DOHH2 (cell line): ENCODE measurements at regions not wholly inside any gene's neighbourhood (a gene's known extent, or its start where the extent isn't known, plus 50 kb on each side); places are given as distances from the start of the nearest gene placed in this dataset.

Experiments used
- H3F3A ChIP-seq: fragments of 200-600 bp; sonication (generic), shearing (Covaris generic); 2 replicates; pipeline ENCODE4 v1.6.0; 2016; ENCODE audit warnings: antibody characterized with exemption, mild to moderate bottlenecking; ENCODE audit not compliant: control insufficient read depth, insufficient read depth
- H3K27ac ChIP-seq: fragments of 200-600 bp; sonication (generic); 2 replicates; pipeline ENCODE4 v1.5.1; 2014; ENCODE audit warnings: low read depth, mild to moderate bottlenecking, low read length, moderate library complexity
- H3K27me3 ChIP-seq: fragments of 200-600 bp; sonication (generic); 2 replicates; pipeline ENCODE4 v1.6.1; 2014; ENCODE audit warnings: mild to moderate bottlenecking, low read length, mixed read lengths; ENCODE audit not compliant: control insufficient read depth
- H3K36me3 ChIP-seq: fragments of 200-600 bp; sonication (generic); 2 replicates; pipeline ENCODE4 v1.6.1; 2014; ENCODE audit warnings: mild to moderate bottlenecking, low read length, moderate library complexity, mixed read lengths; ENCODE audit not compliant: control insufficient read depth
- H3K4me1 ChIP-seq: fragments of 200-600 bp; sonication (generic); 2 replicates; pipeline ENCODE4 v1.6.1; 2014; ENCODE audit warnings: mild to moderate bottlenecking, low read length, mixed read lengths; ENCODE audit not compliant: control insufficient read depth
- H3K4me2 ChIP-seq: fragments of 200-600 bp; sonication (generic); 2 replicates; pipeline ENCODE4 v1.6.0; 2014; ENCODE audit warnings: mild to moderate bottlenecking, low read length, moderate library complexity
- H3K4me3 ChIP-seq: fragments of 200-600 bp; sonication (generic); 2 replicates; pipeline ENCODE4 v1.5.1; 2014; ENCODE audit warnings: mild to moderate bottlenecking, low read length, mixed read lengths
- H3K79me2 ChIP-seq: fragments of 200-600 bp; sonication (generic); 2 replicates; pipeline ENCODE4 v1.6.1; 2014; ENCODE audit warnings: mild to moderate bottlenecking, low read length, mixed read lengths; ENCODE audit not compliant: control insufficient read depth
- H3K9me2 ChIP-seq: fragments of 200-600 bp; sonication (generic); replicated peaks from 2 replicates; pipeline ENCODE4 v1.6.1; 2014; ENCODE audit warnings: mild to moderate bottlenecking, low read length, mixed read lengths; ENCODE audit not compliant: control insufficient read depth
- H3K9me3 ChIP-seq: fragments of 200-600 bp; sonication (generic); 2 replicates; pipeline ENCODE4 v1.6.1; 2014; ENCODE audit warnings: antibody characterized with exemption, low read length, mixed read lengths; ENCODE audit not compliant: control insufficient read depth, insufficient read depth
- H4K20me1 ChIP-seq: fragments of 200-600 bp; sonication (generic); 2 replicates; pipeline ENCODE4 v1.6.0; 2014; ENCODE audit warnings: low read depth, mild to moderate bottlenecking, antibody characterized with exemption, low read length, moderate library complexity; ENCODE audit not compliant: control insufficient read depth, insufficient read depth
- EZH2phosphoT487 ChIP-seq: fragments of 200-600 bp; sonication (generic); IDR thresholded peaks from 2 replicates; pipeline ENCODE4 v1.6.1; 2017; ENCODE audit warnings: borderline replicate concordance, mild to moderate bottlenecking, antibody characterized with exemption, low read length, moderate library complexity, mixed read lengths
- TF ChIP-seq, protein P1 (sequence below): fragments of 200-600 bp; sonication (generic); IDR thresholded peaks from one replicate; pipeline ENCODE4 v1.5.1; 2014; ENCODE audit warnings: antibody characterized with exemption, mild to moderate bottlenecking, low read depth, low read length; ENCODE audit not compliant: poor library complexity, severe bottlenecking

DNA sequence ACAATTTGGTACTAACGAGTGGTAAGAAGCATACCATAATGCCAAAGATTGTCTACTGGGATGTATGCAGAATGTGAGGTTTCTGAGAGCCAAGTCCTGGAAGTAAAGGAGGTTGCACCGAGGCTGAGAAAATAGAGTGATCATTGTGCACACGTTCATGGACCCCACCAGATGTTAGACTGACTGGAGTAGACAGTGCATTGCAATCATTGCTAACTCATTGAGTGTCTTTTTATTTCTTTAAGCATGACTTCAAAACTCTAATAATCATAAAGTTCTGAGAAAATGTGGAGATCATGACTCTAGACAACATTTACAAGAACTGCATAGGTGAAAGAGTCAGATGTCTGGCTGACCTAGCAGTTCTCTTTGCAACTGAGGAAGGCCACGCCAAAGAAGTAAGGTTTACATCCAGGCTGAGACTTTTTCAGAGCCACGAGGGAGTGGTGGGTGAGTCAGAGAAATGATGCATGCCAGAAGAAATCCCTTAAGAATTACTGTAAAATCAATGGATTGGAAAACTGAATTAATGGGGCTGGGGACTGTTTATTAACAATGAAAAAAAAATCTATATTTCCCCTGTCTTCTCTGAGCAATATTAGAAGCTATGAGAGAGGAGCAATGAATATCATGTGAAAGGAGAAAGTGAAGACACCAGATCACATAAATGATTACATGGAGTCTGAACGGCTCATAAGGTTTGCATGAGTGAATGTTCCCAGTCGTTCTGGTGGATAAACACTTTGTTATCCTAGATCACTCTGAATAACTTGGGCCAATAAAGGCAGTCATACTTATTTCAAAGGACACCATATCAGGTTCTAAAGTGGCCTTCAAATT lies 76.0 kb upstream of the SLC25A26 start:
- no peaks in the 10 kb centered on the region for H3K79me2 ChIP-seq
- no peaks in the 10 kb centered on the region for H3K9me2 ChIP-seq
- H3K4me2 ChIP-seq = no peak overlapping the region
- no peaks in the 10 kb centered on the region for H3K9me3 ChIP-seq
- no peaks in the 10 kb centered on the region for H3F3A ChIP-seq
- H3K36me3 ChIP-seq = no peaks in the 10 kb centered on the region
- H3K4me3 ChIP-seq = no peak overlapping the region
- no peaks in the 10 kb centered on the region for H3K4me1 ChIP-seq
- H3K27ac ChIP-seq = no peak overlapping the region
- no peaks in the 10 kb centered on the region for H3K27me3 ChIP-seq
- H4K20me1 ChIP-seq = no peaks in the 10 kb centered on the region
- no peak for TF ChIP-seq EZH2phosphoT487
- TF ChIP-seq, protein P1, sequence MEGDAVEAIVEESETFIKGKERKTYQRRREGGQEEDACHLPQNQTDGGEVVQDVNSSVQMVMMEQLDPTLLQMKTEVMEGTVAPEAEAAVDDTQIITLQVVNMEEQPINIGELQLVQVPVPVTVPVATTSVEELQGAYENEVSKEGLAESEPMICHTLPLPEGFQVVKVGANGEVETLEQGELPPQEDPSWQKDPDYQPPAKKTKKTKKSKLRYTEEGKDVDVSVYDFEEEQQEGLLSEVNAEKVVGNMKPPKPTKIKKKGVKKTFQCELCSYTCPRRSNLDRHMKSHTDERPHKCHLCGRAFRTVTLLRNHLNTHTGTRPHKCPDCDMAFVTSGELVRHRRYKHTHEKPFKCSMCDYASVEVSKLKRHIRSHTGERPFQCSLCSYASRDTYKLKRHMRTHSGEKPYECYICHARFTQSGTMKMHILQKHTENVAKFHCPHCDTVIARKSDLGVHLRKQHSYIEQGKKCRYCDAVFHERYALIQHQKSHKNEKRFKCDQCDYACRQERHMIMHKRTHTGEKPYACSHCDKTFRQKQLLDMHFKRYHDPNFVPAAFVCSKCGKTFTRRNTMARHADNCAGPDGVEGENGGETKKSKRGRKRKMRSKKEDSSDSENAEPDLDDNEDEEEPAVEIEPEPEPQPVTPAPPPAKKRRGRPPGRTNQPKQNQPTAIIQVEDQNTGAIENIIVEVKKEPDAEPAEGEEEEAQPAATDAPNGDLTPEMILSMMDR = no peak

DNA sequence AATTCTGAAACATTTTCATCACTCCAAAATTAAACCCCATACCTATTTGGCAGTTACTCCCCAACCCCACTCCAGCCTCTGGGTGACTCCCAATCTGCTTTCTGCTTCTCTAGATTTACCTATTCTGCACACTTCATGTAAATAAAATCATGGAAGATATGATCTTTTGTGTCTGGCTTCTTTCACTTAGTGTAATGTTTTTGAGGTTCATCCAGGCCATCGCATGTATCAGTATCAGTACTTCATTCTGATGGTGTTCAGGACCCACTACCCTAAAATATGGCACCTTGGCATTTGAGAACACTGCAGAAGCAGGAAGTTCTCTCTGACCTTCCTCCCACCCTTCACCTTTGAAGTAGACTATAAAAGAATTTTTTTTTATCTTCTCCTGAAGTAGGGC lies 78.7 kb upstream of the SLC25A26 start:
- TF ChIP-seq, protein P1 = no peak
- no peak for TF ChIP-seq EZH2phosphoT487
- Histone ChIP-seq H4K20me1 (no peaks in the 10 kb centered on the region), H3K9me2 (no peaks in the 10 kb centered on the region), H3K36me3 (no peaks in the 10 kb centered on the region), H3K79me2 (no peaks in the 10 kb centered on the region), H3K27ac (no peak overlapping the region), H3K4me3 (no peak overlapping the region), H3K4me1 (no peaks in the 10 kb centered on the region), H3K27me3 (no peaks in the 10 kb centered on the region), H3K9me3 (no peaks in the 10 kb centered on the region), H3F3A (no peaks in the 10 kb centered on the region), H3K4me2 (no peak overlapping the region)

DNA sequence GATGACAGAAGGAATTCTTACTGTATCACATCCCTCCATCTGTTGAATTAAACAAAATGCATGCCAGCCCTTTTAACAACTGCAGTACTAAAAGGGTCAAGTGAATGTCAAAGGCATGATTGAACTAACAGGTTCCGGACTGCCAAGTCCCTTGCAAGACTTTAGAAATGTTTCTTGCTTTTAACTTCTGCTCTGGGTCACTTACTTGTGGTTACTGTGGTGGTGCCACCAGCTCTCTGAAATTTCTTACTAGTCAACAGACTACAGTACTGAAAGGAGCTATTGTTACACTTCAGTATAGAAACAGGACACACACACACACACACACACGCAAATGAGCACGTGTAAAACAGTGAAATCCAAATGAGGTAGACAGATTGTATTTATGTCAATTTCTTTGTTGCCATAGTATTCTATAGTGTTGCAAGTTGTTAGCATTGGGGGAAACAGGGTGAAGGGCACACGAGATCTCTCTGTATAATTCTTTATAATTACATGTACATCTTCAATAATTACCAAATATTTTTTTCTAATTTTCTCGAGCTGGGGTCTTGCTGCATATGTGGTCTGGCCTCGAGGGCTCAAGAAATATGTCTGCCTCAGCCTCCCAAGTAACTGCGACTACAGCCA lies 79.9 kb upstream of the SLC25A26 start:
- Histone ChIP-seq H3K4me3 (no peak overlapping the region), H3K36me3 (no peaks in the 10 kb centered on the region), H3F3A (no peaks in the 10 kb centered on the region), H3K79me2 (no peaks in the 10 kb centered on the region), H3K9me3 (no peaks in the 10 kb centered on the region), H4K20me1 (no peaks in the 10 kb centered on the region), H3K27me3 (no peaks in the 10 kb centered on the region), H3K9me2 (no peaks in the 10 kb centered on the region), H3K27ac (no peak overlapping the region), H3K4me2 (no peak overlapping the region), H3K4me1 (no peaks in the 10 kb centered on the region)
- TF ChIP-seq, protein P1 = no peak
- no peak for TF ChIP-seq EZH2phosphoT487
